Smooth muscle cell (in vitro differentiated cells): ENCODE measurements at regions not wholly inside any gene's neighbourhood (a gene's known extent, or its start where the extent isn't known, plus 50 kb on each side); places are given as distances from the start of the nearest gene placed in this dataset.

Experiments
- DNase-seq: peaks from one replicate; lab custom pipeline; 2025; ENCODE audit not compliant: unreplicated experiment; lab: John Stamatoyannopoulos, UW
- H2AFZ ChIP-seq: fragments of 200-600 bp; sonication (generic); 2 replicates; pipeline ENCODE4 v1.6.0; 2016; ENCODE audit warnings: antibody characterized with exemption, low read depth, mild to moderate bottlenecking
- H3F3A ChIP-seq: fragments of 200-600 bp; sonication (generic); 2 replicates; pipeline ENCODE4 v1.6.0; 2017; ENCODE audit warnings: antibody characterized with exemption, low read depth
- H3K27ac ChIP-seq: fragments of 200-600 bp; sonication (generic); 2 replicates; pipeline ENCODE4 v1.5.1; 2016; ENCODE audit warnings: low read depth, mild to moderate bottlenecking
- H3K27me3 ChIP-seq: fragments of 200-600 bp; sonication (generic); 2 replicates; pipeline ENCODE4 v1.6.1; 2016; ENCODE audit warnings: low read depth, mild to moderate bottlenecking
- H3K36me3 ChIP-seq: fragments of 200-600 bp; sonication (generic); 2 replicates; pipeline ENCODE4 v1.5.1; 2016; ENCODE audit warnings: low read depth
- H3K4me1 ChIP-seq: fragments of 200-600 bp; sonication (generic); 2 replicates; pipeline ENCODE4 v1.5.1; 2016; ENCODE audit warnings: low read depth
- H3K4me2 ChIP-seq: fragments of 200-600 bp; sonication (generic); 2 replicates; pipeline ENCODE4 v1.6.0; 2016; ENCODE audit warnings: mild to moderate bottlenecking
- H3K4me3 ChIP-seq: fragments of 200-600 bp; sonication (generic); 2 replicates; pipeline ENCODE4 v1.5.1; 2016; ENCODE audit warnings: mild to moderate bottlenecking
- H3K79me2 ChIP-seq: fragments of 200-600 bp; sonication (generic); 2 replicates; pipeline ENCODE4 v1.6.0; 2016; ENCODE audit warnings: low read depth, mild to moderate bottlenecking
- H3K9ac ChIP-seq: fragments of 200-600 bp; sonication (generic); 2 replicates; pipeline ENCODE4 v1.6.0; 2016; ENCODE audit warnings: low read depth
- H3K9me3 ChIP-seq: fragments of 200-600 bp; sonication (generic); replicated peaks from 2 replicates; pipeline ENCODE4 v1.5.1; 2016; ENCODE audit warnings: low read depth
- H4K20me1 ChIP-seq: fragments of 200-600 bp; sonication (generic); 2 replicates; pipeline ENCODE4 v1.6.0; 2016; ENCODE audit warnings: low read depth
- CTCF ChIP-seq: fragments of 200-600 bp; sonication (generic); IDR thresholded peaks from 2 replicates; pipeline ENCODE4 v1.5.1; 2017; ENCODE audit warnings: borderline replicate concordance, mild to moderate bottlenecking, antibody characterized with exemption; ENCODE audit not compliant: insufficient read depth, poor library complexity, severe bottlenecking
- WGBS: methylation state at CpG from one replicate; pipeline ENCODE4 v1.1.7; 2016; ENCODE audit warnings: low lambda C conversion rate; 5-methylcytosine and 5-hydroxymethylcytosine counted together

- TF ChIP-seq CTCF = no peak
- 94% methylated on average over 7 of the region's 7 CpGs for WGBS
Measured at GRCh38 chr7:106459397-106460072, 174.8 kb upstream of the NAMPT start.

GRCh38 chr7:106457678-106458077 lies 172.9 kb upstream of the NAMPT start:
- no peak overlapping the region for H3K4me2 ChIP-seq
- no peaks in the 10 kb centered on the region for H3K36me3 ChIP-seq
- TF ChIP-seq CTCF = no peak
- 98% methylated on average over 4 of the region's 4 CpGs for WGBS
- no peak overlapping the region for H3K9ac ChIP-seq
- no peaks in the 10 kb centered on the region for H3K27me3 ChIP-seq
- H3F3A ChIP-seq = no peaks in the 10 kb centered on the region
- H3K4me3 ChIP-seq = no peak overlapping the region
- H3K4me1 ChIP-seq = no peaks in the 10 kb centered on the region
- H3K27ac ChIP-seq = no peak overlapping the region
- no peaks in the 10 kb centered on the region for H4K20me1 ChIP-seq
- H2AFZ ChIP-seq = no peak overlapping the region
- no peaks in the 10 kb centered on the region for H3K79me2 ChIP-seq
- no peak for DNase-seq
- H3K9me3 ChIP-seq = peaks cover 7% of the 10 kb centered on the region

More at GRCh38 chr7:106459397-106460072, 174.8 kb upstream of the NAMPT start:
- H4K20me1 ChIP-seq = no peaks in the 10 kb centered on the region
- H3F3A ChIP-seq = no peaks in the 10 kb centered on the region
- H3K27me3 ChIP-seq = no peaks in the 10 kb centered on the region
- DNase-seq = no peak
- H3K79me2 ChIP-seq = no peaks in the 10 kb centered on the region
- no peak overlapping the region for H3K4me3 ChIP-seq
- H3K9me3 ChIP-seq = no peaks in the 10 kb centered on the region
- no peaks in the 10 kb centered on the region for H3K36me3 ChIP-seq
- H3K9ac ChIP-seq = no peak overlapping the region
- H2AFZ ChIP-seq = no peak overlapping the region
- H3K4me1 ChIP-seq = no peaks in the 10 kb centered on the region
- H3K4me2 ChIP-seq = no peak overlapping the region
- no peak overlapping the region for H3K27ac ChIP-seq

- no peak overlapping the region for H2AFZ ChIP-seq
- no peaks in the 10 kb centered on the region for H4K20me1 ChIP-seq
- no peaks in the 10 kb centered on the region for H3K4me1 ChIP-seq
- no peak overlapping the region for H3K4me2 ChIP-seq
- no peaks in the 10 kb centered on the region for H3K27me3 ChIP-seq
- peaks cover 15% of the 10 kb centered on the region for H3K9me3 ChIP-seq
- TF ChIP-seq CTCF = no peak
- H3K27ac ChIP-seq = no peak overlapping the region
- H3F3A ChIP-seq = no peaks in the 10 kb centered on the region
- no peak overlapping the region for H3K4me3 ChIP-seq
- no peak overlapping the region for H3K9ac ChIP-seq
- H3K36me3 ChIP-seq = no peaks in the 10 kb centered on the region
- DNase-seq = no peak
- H3K79me2 ChIP-seq = no peaks in the 10 kb centered on the region
Measured at GRCh38 chr7:106456329-106456728, 171.5 kb upstream of the NAMPT start.
